ENCODE measurements at regions not wholly inside any gene's neighbourhood (a gene's known extent, or its start where the extent isn't known, plus 50 kb on each side); places are given as distances from the start of the nearest gene placed in this dataset.

GRCh38 chr1:113223040-113223439 lies 150.0 kb downstream of the LRIG2 start:
- no peak overlapping the region for H3K9ac ChIP-seq (ENCODE audit: low read depth in 1 of 2, low read length in 2 of 2)
- TF ChIP-seq MAX (IDR thresholded peaks at IDR 0.05) (no peak), HNF4G (IDR thresholded peaks at IDR 0.05) (no peak), GABPA (IDR thresholded peaks at IDR 0.05 in 1 of 2, conservative IDR thresholded peaks at IDR 0.05 in 1 of 2) (no peak), JUND (IDR thresholded peaks at IDR 0.05) (no peak), FOXA2 (IDR thresholded peaks at IDR 0.05) (no peak), FOXA1 (IDR thresholded peaks at IDR 0.05) (no peak), REST (IDR thresholded peaks at IDR 0.05) (no peak), CTCF (IDR thresholded peaks at IDR 0.05; ENCODE audit: low read depth, low read length, missing input control) (no peak), NR2F2 (IDR thresholded peaks at IDR 0.05) (no peak), RXRA (IDR thresholded peaks at IDR 0.05) (no peak), HNF4A (conservative IDR thresholded peaks at IDR 0.05) (no peak), RAD21 (IDR thresholded peaks at IDR 0.05) (no peak), TAF1 (conservative IDR thresholded peaks at IDR 0.05) (no peak), EGR1 (IDR thresholded peaks at IDR 0.05; ENCODE audit: low read depth in 2 of 2) (no peak), SP1 (IDR thresholded peaks at IDR 0.05) (no peak), YY1 (IDR thresholded peaks at IDR 0.05) (no peak)
- TF ChIP-seq, protein P1, sequence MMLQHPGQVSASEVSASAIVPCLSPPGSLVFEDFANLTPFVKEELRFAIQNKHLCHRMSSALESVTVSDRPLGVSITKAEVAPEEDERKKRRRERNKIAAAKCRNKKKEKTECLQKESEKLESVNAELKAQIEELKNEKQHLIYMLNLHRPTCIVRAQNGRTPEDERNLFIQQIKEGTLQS (IDR thresholded peaks at IDR 0.05): no peak
- TF ChIP-seq, protein P2, sequence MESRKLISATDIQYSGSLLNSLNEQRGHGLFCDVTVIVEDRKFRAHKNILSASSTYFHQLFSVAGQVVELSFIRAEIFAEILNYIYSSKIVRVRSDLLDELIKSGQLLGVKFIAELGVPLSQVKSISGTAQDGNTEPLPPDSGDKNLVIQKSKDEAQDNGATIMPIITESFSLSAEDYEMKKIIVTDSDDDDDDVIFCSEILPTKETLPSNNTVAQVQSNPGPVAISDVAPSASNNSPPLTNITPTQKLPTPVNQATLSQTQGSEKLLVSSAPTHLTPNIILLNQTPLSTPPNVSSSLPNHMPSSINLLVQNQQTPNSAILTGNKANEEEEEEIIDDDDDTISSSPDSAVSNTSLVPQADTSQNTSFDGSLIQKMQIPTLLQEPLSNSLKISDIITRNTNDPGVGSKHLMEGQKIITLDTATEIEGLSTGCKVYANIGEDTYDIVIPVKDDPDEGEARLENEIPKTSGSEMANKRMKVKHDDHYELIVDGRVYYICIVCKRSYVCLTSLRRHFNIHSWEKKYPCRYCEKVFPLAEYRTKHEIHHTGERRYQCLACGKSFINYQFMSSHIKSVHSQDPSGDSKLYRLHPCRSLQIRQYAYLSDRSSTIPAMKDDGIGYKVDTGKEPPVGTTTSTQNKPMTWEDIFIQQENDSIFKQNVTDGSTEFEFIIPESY (IDR thresholded peaks at IDR 0.05): no peak
- H3K9me3 ChIP-seq (ENCODE audit: control insufficient read depth in 4 of 4, low read length in 3 of 4): no peaks in the 10 kb centered on the region
- H3K36me3 ChIP-seq (ENCODE audit: control insufficient read depth in 4 of 4, insufficient read depth in 3 of 4, low read depth in 1 of 4, low read length in 3 of 4): no peaks in the 10 kb centered on the region
- 80% methylated on average over 2 of the region's 2 CpGs for WGBS
- no peak overlapping the region for H3K4me3 ChIP-seq (ENCODE audit: low read depth in 1 of 3, low read length in 3 of 3)
- DNase-seq (ENCODE audit: low spot score): no peak
- H3K27ac ChIP-seq (ENCODE audit: low read depth in 1 of 2, low read length in 2 of 2): no peak overlapping the region
- H3K27me3 ChIP-seq (ENCODE audit: control insufficient read depth in 4 of 4, insufficient read depth in 4 of 4, low read length in 3 of 4): no peaks in the 10 kb centered on the region
- no peaks in the 10 kb centered on the region for H3K4me1 ChIP-seq (ENCODE audit: control insufficient read depth in 4 of 4, insufficient read depth in 4 of 4, low read length in 3 of 4)
